OCI-LY3 (cell line): ENCODE measurements at regions not wholly inside any gene's neighbourhood (a gene's known extent, or its start where the extent isn't known, plus 50 kb on each side); places are given as distances from the start of the nearest gene placed in this dataset.

ENCODE experiments used
- H2AFZ ChIP-seq: fragments of 200-600, 300-600 bp; shearing (Covaris generic); 2 replicates; pipeline ENCODE4 v1.6.0; 2014; ENCODE audit warnings: antibody characterized with exemption, low read depth, low read length
- H3K27ac ChIP-seq: fragments of 200-600, 300-600 bp; sonication (generic); 2 replicates; pipeline ENCODE4 v1.5.1; 2014; ENCODE audit warnings: mild to moderate bottlenecking, low read length, moderate library complexity, mixed read lengths
- H3K27me3 ChIP-seq: fragments of 200-600, 300-600 bp; sonication (generic); 2 replicates; pipeline ENCODE4 v1.6.1; 2014; ENCODE audit warnings: low read depth, low read length, mixed read lengths
- H3K36me3 ChIP-seq: fragments of 200-600, 300-600 bp; sonication (generic); replicated peaks from 2 replicates; pipeline ENCODE3; 2014; ENCODE audit warnings: low read depth, low read length, mixed read lengths
- H3K4me1 ChIP-seq: fragments of 300-600, 200-600 bp; sonication (generic); 2 replicates; pipeline ENCODE4 v1.6.1; 2014; ENCODE audit warnings: low read length, mixed read lengths
- H3K4me2 ChIP-seq: fragments of 200-600, 300-600 bp; sonication (generic); 2 replicates; pipeline ENCODE4 v1.6.1; 2014; ENCODE audit warnings: low read length, mixed read lengths
- H3K4me3 ChIP-seq: fragments of 300-600, 200-600 bp; sonication (generic); 2 replicates; pipeline ENCODE4 v1.5.1; 2014; ENCODE audit warnings: antibody characterized with exemption, mild to moderate bottlenecking, low read length, moderate library complexity
- H3K79me2 ChIP-seq: fragments of 300-600, 200-600 bp; shearing (Covaris generic); 2 replicates; pipeline ENCODE4 v1.6.1; 2014; ENCODE audit warnings: mild to moderate bottlenecking, low read length, mixed read lengths
- H3K9ac ChIP-seq: fragments of 300-600, 200-600 bp; shearing (Covaris generic); 2 replicates; pipeline ENCODE4 v1.6.0; 2014; ENCODE audit warnings: mild to moderate bottlenecking, low read length, moderate library complexity
- H3K9me3 ChIP-seq: fragments of 200-600, 300-600 bp; shearing (Covaris generic); 2 replicates; pipeline ENCODE4 v1.6.1; 2014; ENCODE audit warnings: low read length, mixed read lengths; ENCODE audit not compliant: insufficient read depth
- H4K20me1 ChIP-seq: fragments of 200-600, 300-600 bp; sonication (generic); 2 replicates; pipeline ENCODE4 v1.6.1; 2016; ENCODE audit warnings: low read length, mixed read lengths; ENCODE audit not compliant: insufficient read depth
- CTCF ChIP-seq: fragments of 200-600, 300-600 bp; sonication (generic); IDR thresholded peaks from 2 replicates; pipeline ENCODE4 v1.5.1; 2014; ENCODE audit warnings: antibody characterized with exemption, low read length, low read depth
- EZH2phosphoT487 ChIP-seq: fragments of 200-600 bp; shearing (Covaris generic); IDR thresholded peaks from 2 replicates; pipeline ENCODE4 v1.6.1; 2018; ENCODE audit warnings: antibody characterized with exemption, mixed run types, low read depth

GRCh38 chr10:31171402-31172083, 139.9 kb upstream of the ZNF438 start:
- Histone ChIP-seq H2AFZ (no peak overlapping the region), H3K9me3 (peaks cover 8% of the 10 kb centered on the region), H3K27me3 (no peaks in the 10 kb centered on the region), H3K79me2 (no peaks in the 10 kb centered on the region), H3K36me3 (peaks cover 2% of the 10 kb centered on the region), H3K27ac (no peak overlapping the region), H3K4me3 (no peak overlapping the region), H4K20me1 (no peaks in the 10 kb centered on the region), H3K4me1 (no peaks in the 10 kb centered on the region), H3K4me2 (no peak overlapping the region), H3K9ac (no peak overlapping the region)
- TF ChIP-seq EZH2phosphoT487 (no peak), CTCF (no peak)

DNA sequence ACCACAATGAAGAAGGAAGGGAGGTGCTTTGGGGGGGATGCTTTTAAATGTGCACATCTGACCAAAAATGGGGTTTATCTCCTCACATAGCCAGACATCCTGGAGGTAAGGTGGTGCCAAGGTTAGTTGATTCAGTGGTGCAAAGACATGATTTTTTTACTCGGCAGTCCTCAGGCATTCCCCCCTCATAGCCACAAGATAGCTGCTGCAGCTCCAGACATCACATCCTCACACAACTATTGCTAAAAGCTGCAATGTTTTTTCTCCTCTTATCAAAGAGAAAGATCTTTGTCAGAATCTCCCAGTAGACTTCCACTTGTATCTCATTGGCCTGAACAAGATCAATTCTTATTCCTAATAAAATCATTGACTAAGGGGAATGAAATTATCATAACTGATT, 141.3 kb upstream of the ZNF438 start:
- peaks cover 2% of the 10 kb centered on the region for H3K36me3 ChIP-seq
- H4K20me1 ChIP-seq: no peaks in the 10 kb centered on the region
- no peaks in the 10 kb centered on the region for H3K4me1 ChIP-seq
- H3K27me3 ChIP-seq: no peaks in the 10 kb centered on the region
- H3K4me3 ChIP-seq: no peak overlapping the region
- H3K9me3 ChIP-seq: peaks cover 8% of the 10 kb centered on the region
- H2AFZ ChIP-seq: no peak overlapping the region
- no peak overlapping the region for H3K27ac ChIP-seq
- TF ChIP-seq CTCF (no peak), EZH2phosphoT487 (no peak)
- no peaks in the 10 kb centered on the region for H3K79me2 ChIP-seq
- H3K4me2 ChIP-seq: no peak overlapping the region
- no peak overlapping the region for H3K9ac ChIP-seq

DNA sequence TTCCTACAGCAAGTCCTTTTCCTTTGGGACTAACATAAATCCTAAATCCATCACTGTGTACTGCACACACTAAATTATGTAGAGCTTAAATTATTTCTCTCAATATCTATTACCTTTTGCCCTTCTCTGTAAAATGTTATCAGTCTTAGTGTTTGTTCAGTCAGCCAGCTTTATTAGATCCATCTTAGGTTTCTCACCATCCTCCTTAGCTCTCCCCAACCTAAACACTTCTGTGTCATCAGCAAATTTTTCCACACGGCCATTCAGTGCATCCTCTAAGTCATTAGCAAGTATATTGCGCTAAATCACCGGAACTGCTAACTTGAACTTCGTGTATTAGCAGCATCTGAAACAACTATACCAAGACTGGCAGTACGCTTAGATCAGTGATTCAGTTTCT, 142.1 kb upstream of the ZNF438 start:
- Histone ChIP-seq H3K79me2 (no peaks in the 10 kb centered on the region), H2AFZ (no peak overlapping the region), H3K27me3 (no peaks in the 10 kb centered on the region), H3K4me3 (no peak overlapping the region), H3K27ac (no peak overlapping the region), H3K9me3 (peaks cover 8% of the 10 kb centered on the region), H3K4me2 (no peak overlapping the region), H4K20me1 (no peaks in the 10 kb centered on the region), H3K4me1 (no peaks in the 10 kb centered on the region), H3K9ac (no peak overlapping the region), H3K36me3 (peaks cover 2% of the 10 kb centered on the region)
- TF ChIP-seq EZH2phosphoT487 (no peak), CTCF (no peak)

GRCh38 chr10:31179091-31179680, 139.8 kb upstream of the ZEB1 start:
- peaks cover 8% of the 10 kb centered on the region; the same call in 1 of the 2 replicates for H3K9me3 ChIP-seq
- H3K4me1 ChIP-seq: no peaks in the 10 kb centered on the region
- no peaks in the 10 kb centered on the region for H4K20me1 ChIP-seq
- TF ChIP-seq CTCF: no peak
- TF ChIP-seq EZH2phosphoT487: no peak
- H3K27me3 ChIP-seq: no peaks in the 10 kb centered on the region
- no peak overlapping the region for H3K27ac ChIP-seq
- H3K9ac ChIP-seq: no peak overlapping the region
- no peak overlapping the region for H3K4me3 ChIP-seq
- no peaks in the 10 kb centered on the region for H3K36me3 ChIP-seq
- H3K79me2 ChIP-seq: no peaks in the 10 kb centered on the region
- H2AFZ ChIP-seq: no peak overlapping the region
- no peak overlapping the region for H3K4me2 ChIP-seq
